ENCODE measurements at regions not wholly inside any gene's neighbourhood (a gene's known extent, or its start where the extent isn't known, plus 50 kb on each side); places are given as distances from the start of the nearest gene placed in this dataset.
"Not testable (repeated sequence)": the region's sequence is repeated elsewhere in the genome, so short reads cannot be mapped to it uniquely, and the experiment has no call there.

- Histone ChIP-seq H3K4me3 (ENCODE audit: low read length) (no peak overlapping the region), H3K9me3 (ENCODE audit: control insufficient read depth, low read length) (no peaks in the 10 kb centered on the region), H3K36me3 (ENCODE audit: control insufficient read depth, insufficient read depth, low read length, severe bottlenecking) (no peaks in the 10 kb centered on the region)
Observed at GRCh38 chrX:116290359-116290758, 119.8 kb downstream of the AGTR2 start.

GRCh38 chrX:116292183-116292582 lies 121.6 kb downstream of the AGTR2 start:
- no peak for DNase-seq (ENCODE audit: low read depth)
- H3K27me3 ChIP-seq (replicated peaks; ENCODE audit: control insufficient read depth, insufficient read depth, low read length) = peaks cover 3% of the 10 kb centered on the region
- no peaks in the 10 kb centered on the region for H3K4me1 ChIP-seq (ENCODE audit: control insufficient read depth, insufficient read depth, low read length)
- no peak overlapping the region for H3K4me3 ChIP-seq (ENCODE audit: low read length)
- H3K36me3 ChIP-seq (ENCODE audit: control insufficient read depth, insufficient read depth, low read length, severe bottlenecking) = no peaks in the 10 kb centered on the region
- H3K9ac ChIP-seq (ENCODE audit: low read length) = no peak overlapping the region
- no peaks in the 10 kb centered on the region for H3K9me3 ChIP-seq (ENCODE audit: control insufficient read depth, low read length)

More at GRCh38 chrX:116290359-116290758, 119.8 kb downstream of the AGTR2 start:
- DNase-seq (ENCODE audit: low read depth) = no peak
- Histone ChIP-seq H3K4me1 (ENCODE audit: control insufficient read depth, insufficient read depth, low read length) (no peaks in the 10 kb centered on the region), H3K9ac (ENCODE audit: low read length) (no peak overlapping the region), H3K27me3 (replicated peaks; ENCODE audit: control insufficient read depth, insufficient read depth, low read length) (peaks cover 3% of the 10 kb centered on the region)

- Histone ChIP-seq H3K27me3 (replicated peaks; ENCODE audit: control insufficient read depth, insufficient read depth, low read length) (no peaks in the 10 kb centered on the region), H3K9me3 (ENCODE audit: control insufficient read depth, low read length) (peaks cover 5% of the 10 kb centered on the region), H3K4me1 (ENCODE audit: control insufficient read depth, insufficient read depth, low read length) (no peaks in the 10 kb centered on the region), H3K36me3 (ENCODE audit: control insufficient read depth, insufficient read depth, low read length, severe bottlenecking) (no peaks in the 10 kb centered on the region), H3K4me3 (ENCODE audit: low read length) (no peak overlapping the region), H3K9ac (ENCODE audit: low read length) (no peak overlapping the region)
- DNase-seq (ENCODE audit: low read depth) = no peak
Observed at GRCh38 chrX:116298956-116299355, 128.4 kb downstream of the AGTR2 start.

GRCh38 chrX:116306218-116306617 lies 130.2 kb upstream of the SLC6A14 start:
- H3K36me3 ChIP-seq (ENCODE audit: control insufficient read depth, insufficient read depth, low read length, severe bottlenecking) = no peaks in the 10 kb centered on the region
- no peaks in the 10 kb centered on the region for H3K4me1 ChIP-seq (ENCODE audit: control insufficient read depth, insufficient read depth, low read length)
- H3K9me3 ChIP-seq (ENCODE audit: control insufficient read depth, low read length) = peaks cover 7% of the 10 kb centered on the region
- H3K4me3 ChIP-seq (ENCODE audit: low read length) = no peak overlapping the region
- H3K9ac ChIP-seq (ENCODE audit: low read length) = no peak overlapping the region
- no peak for DNase-seq (ENCODE audit: low read depth)
- no peaks in the 10 kb centered on the region for H3K27me3 ChIP-seq (replicated peaks; ENCODE audit: control insufficient read depth, insufficient read depth, low read length)

GRCh38 chrX:116317409-116317808 lies 119.0 kb upstream of the SLC6A14 start:
- Histone ChIP-seq H3K4me1 (ENCODE audit: control insufficient read depth, insufficient read depth, low read length) (no peaks in the 10 kb centered on the region), H3K9ac (ENCODE audit: low read length) (no peak overlapping the region)
- peak; percentile 53 for DNase-seq (ENCODE audit: low read depth)

GRCh38 chrX:116318672-116319071 lies 117.7 kb upstream of the SLC6A14 start:
- H3K9ac ChIP-seq (ENCODE audit: low read length) = no peak overlapping the region
- no peak for DNase-seq (ENCODE audit: low read depth)
- no peaks in the 10 kb centered on the region for H3K9me3 ChIP-seq (ENCODE audit: control insufficient read depth, low read length)
- H3K27me3 ChIP-seq (replicated peaks; ENCODE audit: control insufficient read depth, insufficient read depth, low read length) = no peaks in the 10 kb centered on the region
- H3K4me1 ChIP-seq (ENCODE audit: control insufficient read depth, insufficient read depth, low read length) = no peaks in the 10 kb centered on the region
- H3K4me3 ChIP-seq (ENCODE audit: low read length) = no peak overlapping the region
- H3K36me3 ChIP-seq (ENCODE audit: control insufficient read depth, insufficient read depth, low read length, severe bottlenecking) = no peaks in the 10 kb centered on the region

More at GRCh38 chrX:116317409-116317808, 119.0 kb upstream of the SLC6A14 start:
- no peak overlapping the region for H3K4me3 ChIP-seq (ENCODE audit: low read length)
- H3K9me3 ChIP-seq (ENCODE audit: control insufficient read depth, low read length) = no peaks in the 10 kb centered on the region
- no peaks in the 10 kb centered on the region for H3K27me3 ChIP-seq (replicated peaks; ENCODE audit: control insufficient read depth, insufficient read depth, low read length)
- no peaks in the 10 kb centered on the region for H3K36me3 ChIP-seq (ENCODE audit: control insufficient read depth, insufficient read depth, low read length, severe bottlenecking)

- DNase-seq (ENCODE audit: low read depth) = no peak
- Histone ChIP-seq H3K36me3 (ENCODE audit: control insufficient read depth, insufficient read depth, low read length, severe bottlenecking) (no peaks in the 10 kb centered on the region), H3K4me3 (ENCODE audit: low read length) (no peak overlapping the region), H3K4me1 (ENCODE audit: control insufficient read depth, insufficient read depth, low read length) (no peaks in the 10 kb centered on the region), H3K27me3 (replicated peaks; ENCODE audit: control insufficient read depth, insufficient read depth, low read length) (no peaks in the 10 kb centered on the region), H3K9ac (ENCODE audit: low read length) (no peak overlapping the region), H3K9me3 (ENCODE audit: control insufficient read depth, low read length) (no peaks in the 10 kb centered on the region)
Observed at GRCh38 chrX:116321711-116322110, 114.7 kb upstream of the SLC6A14 start.

GRCh38 chrX:116332026-116332425 lies 104.4 kb upstream of the SLC6A14 start:
- H3K27me3 ChIP-seq (replicated peaks; ENCODE audit: control insufficient read depth, insufficient read depth, low read length); DNase-seq (ENCODE audit: low read depth); H3K4me1 ChIP-seq (ENCODE audit: control insufficient read depth, insufficient read depth, low read length); H3K9me3 ChIP-seq (ENCODE audit: control insufficient read depth, low read length); H3K9ac ChIP-seq (ENCODE audit: low read length); H3K36me3 ChIP-seq (ENCODE audit: control insufficient read depth, insufficient read depth, low read length, severe bottlenecking); H3K4me3 ChIP-seq (ENCODE audit: low read length): not testable (repeated sequence)

- DNase-seq (ENCODE audit: low read depth); H3K4me3 ChIP-seq (ENCODE audit: low read length); H3K36me3 ChIP-seq (ENCODE audit: control insufficient read depth, insufficient read depth, low read length, severe bottlenecking); H3K4me1 ChIP-seq (ENCODE audit: control insufficient read depth, insufficient read depth, low read length); H3K9ac ChIP-seq (ENCODE audit: low read length); H3K27me3 ChIP-seq (replicated peaks; ENCODE audit: control insufficient read depth, insufficient read depth, low read length): not testable (repeated sequence)
- peaks cover 19% of the 10 kb centered on the region for H3K9me3 ChIP-seq (ENCODE audit: control insufficient read depth, low read length)
Observed at GRCh38 chrX:116334797-116335196, 101.6 kb upstream of the SLC6A14 start.

DNA sequence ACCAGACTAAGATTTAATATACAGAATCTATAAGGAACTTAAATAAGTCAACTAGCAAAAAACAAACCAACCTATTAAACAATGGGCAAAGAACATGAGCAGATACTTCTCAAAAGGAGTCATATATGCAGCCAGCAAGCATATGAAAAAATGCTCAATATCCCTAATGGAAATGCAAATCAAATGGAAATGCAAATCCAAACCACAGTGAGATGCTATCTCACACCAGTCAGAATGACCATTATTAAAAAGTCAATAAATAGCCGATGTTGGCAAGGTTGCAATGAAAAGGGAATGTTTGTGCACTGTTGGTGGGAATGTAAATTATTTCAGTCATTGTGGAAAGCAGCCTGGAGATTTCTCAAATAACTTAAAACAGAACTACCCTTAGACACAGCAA lies 97.0 kb upstream of the SLC6A14 start:
- H3K27me3 ChIP-seq (replicated peaks; ENCODE audit: control insufficient read depth, insufficient read depth, low read length) = no peaks in the 10 kb centered on the region
- H3K9me3 ChIP-seq (ENCODE audit: control insufficient read depth, low read length) = peaks cover 22% of the 10 kb centered on the region
- DNase-seq (ENCODE audit: low read depth) = no peak

DNA sequence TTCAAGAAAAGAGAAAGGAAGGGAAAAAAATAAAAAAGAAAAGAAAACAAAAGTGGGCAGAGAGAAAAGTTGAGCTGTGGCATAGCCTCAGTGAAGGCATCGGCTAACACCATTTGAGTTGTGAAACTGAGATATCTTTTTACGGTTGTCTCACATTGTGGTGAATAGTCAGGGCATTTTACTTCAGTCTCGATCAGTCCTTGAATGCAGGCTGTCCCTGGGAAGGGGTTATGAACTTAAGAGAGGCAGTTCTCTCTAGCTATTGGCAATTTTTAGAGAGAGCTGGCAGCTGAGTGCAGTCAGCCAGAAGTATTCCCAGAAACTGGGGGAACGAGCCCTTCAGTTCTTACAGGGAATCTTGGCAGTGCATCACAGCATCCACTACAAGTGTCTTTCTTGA lies 93.5 kb upstream of the SLC6A14 start:
- Histone ChIP-seq H3K36me3 (ENCODE audit: control insufficient read depth, insufficient read depth, low read length, severe bottlenecking) (no peaks in the 10 kb centered on the region), H3K9ac (ENCODE audit: low read length) (no peak overlapping the region), H3K4me1 (ENCODE audit: control insufficient read depth, insufficient read depth, low read length) (no peaks in the 10 kb centered on the region), H3K9me3 (ENCODE audit: control insufficient read depth, low read length) (peaks cover 17% of the 10 kb centered on the region), H3K4me3 (ENCODE audit: low read length) (no peak overlapping the region), H3K27me3 (replicated peaks; ENCODE audit: control insufficient read depth, insufficient read depth, low read length) (peaks cover 2% of the 10 kb centered on the region)
- no peak for DNase-seq (ENCODE audit: low read depth)

More for the DNA sequence above, 97.0 kb upstream of the SLC6A14 start:
- no peaks in the 10 kb centered on the region for H3K4me1 ChIP-seq (ENCODE audit: control insufficient read depth, insufficient read depth, low read length)
- H3K9ac ChIP-seq (ENCODE audit: low read length) = no peak overlapping the region
- H3K4me3 ChIP-seq (ENCODE audit: low read length) = no peak overlapping the region
- H3K36me3 ChIP-seq (ENCODE audit: control insufficient read depth, insufficient read depth, low read length, severe bottlenecking) = no peaks in the 10 kb centered on the region

DNA sequence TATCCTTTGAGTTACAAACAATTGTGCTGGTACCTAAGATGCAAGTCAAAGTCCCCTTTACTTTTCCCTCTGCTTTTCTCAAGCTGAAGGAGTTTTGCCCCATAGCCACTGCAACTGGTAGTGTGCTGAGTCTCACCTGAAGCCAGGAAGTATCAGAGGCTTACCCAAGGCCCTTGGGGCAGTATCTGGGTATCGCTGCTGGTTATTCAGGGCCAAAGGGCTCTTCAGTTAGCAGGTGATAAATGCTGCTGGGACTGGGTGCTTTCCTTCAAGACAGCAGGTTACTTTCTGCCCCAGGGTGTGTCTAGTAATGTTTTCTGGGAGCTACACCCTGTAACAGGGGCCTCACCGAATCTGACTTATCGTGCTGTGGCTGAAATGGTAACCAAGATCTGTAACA lies 90.4 kb upstream of the SLC6A14 start:
- no peak overlapping the region for H3K4me3 ChIP-seq (ENCODE audit: low read length)
- no peaks in the 10 kb centered on the region for H3K9me3 ChIP-seq (ENCODE audit: control insufficient read depth, low read length)
- H3K4me1 ChIP-seq (ENCODE audit: control insufficient read depth, insufficient read depth, low read length) = no peaks in the 10 kb centered on the region
- H3K9ac ChIP-seq (ENCODE audit: low read length) = no peak overlapping the region
- H3K36me3 ChIP-seq (ENCODE audit: control insufficient read depth, insufficient read depth, low read length, severe bottlenecking) = no peaks in the 10 kb centered on the region
- no peak for DNase-seq (ENCODE audit: low read depth)
- peaks cover 10% of the 10 kb centered on the region for H3K27me3 ChIP-seq (replicated peaks; ENCODE audit: control insufficient read depth, insufficient read depth, low read length)

Data from adipocyte (in vitro differentiated cells).